Activated CD4-positive, alpha-beta memory T cell treated with anti-CD3 and anti-CD28 coated beads for 36 hours (primary cell): ENCODE measurements at regions not wholly inside any gene's neighbourhood (a gene's known extent, or its start where the extent isn't known, plus 50 kb on each side); places are given as distances from the start of the nearest gene placed in this dataset.
"Not testable (repeated sequence)": the region's sequence is repeated elsewhere in the genome, so short reads cannot be mapped to it uniquely, and the experiment has no call there.

Source experiments
- CTCF ChIA-PET: fragments of 350-600 bp; sonication (Branson Sonifier 250); formaldehyde crosslinking; loops from one replicate; lab custom pipeline; 2021; ENCODE audit warnings: antibody characterized with exemption, inconsistent platforms; lab: Charles Lee
- POLR2A ChIA-PET: fragments of 350-600 bp; sonication (Branson Sonifier 250); formaldehyde crosslinking; loops from one replicate; lab custom pipeline; 2021; ENCODE audit warnings: antibody characterized with exemption; lab: Charles Lee
- DNase-seq: peaks from one replicate; pipeline ENCODE4 v3.0.0-alpha.2; 2020
- H3K27ac Mint-ChIP-seq: one replicate; pipeline ENCODE4 v1.8.0; 2021; ENCODE audit warnings: mixed read lengths
- H3K27me3 Mint-ChIP-seq: one replicate; pipeline ENCODE4 v1.8.0; 2021; ENCODE audit warnings: mixed read lengths
- H3K36me3 Mint-ChIP-seq: one replicate; pipeline ENCODE4 v1.8.0; 2021; ENCODE audit warnings: mixed read lengths
- H3K4me1 Mint-ChIP-seq: one replicate; pipeline ENCODE4 v1.8.0; 2021; ENCODE audit warnings: low read depth, mixed read lengths
- H3K4me3 Mint-ChIP-seq: one replicate; pipeline ENCODE4 v1.8.0; 2021; ENCODE audit warnings: mild to moderate bottlenecking, mixed read lengths
- H3K9me3 Mint-ChIP-seq: one replicate; pipeline ENCODE4 v1.8.0; 2021; ENCODE audit warnings: mixed read lengths
- intact Hi-C: fragments of 100-400 bp; cut with micrococcal nuclease; formaldehyde crosslinking; loops from one replicate; pipeline ENCODE4 v1.15.1; 2023

GRCh38 chr1:95778217-95778616, 544.2 kb downstream of the RWDD3 start:
- peaks cover 5% of the 10 kb centered on the region for H3K9me3 Mint-ChIP-seq
- POLR2A ChIA-PET, result no interaction called here
- DNase-seq, result no peak
- H3K4me3 Mint-ChIP-seq, result no peak overlapping the region
- CTCF ChIA-PET, result no interaction called here
- H3K36me3 Mint-ChIP-seq, result no peaks in the 10 kb centered on the region
- intact Hi-C loops, result no loop called here
- no peak overlapping the region for H3K27ac Mint-ChIP-seq
- H3K4me1 Mint-ChIP-seq, result no peaks in the 10 kb centered on the region
- H3K27me3 Mint-ChIP-seq, result no peaks in the 10 kb centered on the region

DNA sequence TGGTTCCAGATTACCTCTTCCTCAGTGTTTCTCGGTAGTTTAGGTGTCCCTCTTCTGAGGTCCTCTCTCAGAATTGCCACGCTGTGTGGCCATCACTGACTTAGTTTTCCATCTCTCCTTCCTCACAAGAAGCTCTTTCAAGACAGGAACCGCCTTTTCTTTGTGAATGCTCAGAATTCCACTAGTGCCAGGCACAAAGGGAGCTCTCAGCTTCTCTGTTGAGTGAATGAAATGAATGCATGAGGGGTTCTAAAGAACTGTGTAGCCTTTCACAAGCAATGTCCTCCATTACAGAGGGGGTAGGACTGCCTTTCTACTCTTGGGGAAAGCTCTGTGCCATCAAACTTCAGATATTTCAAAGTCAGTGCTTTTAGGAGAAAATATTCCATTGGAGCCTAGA, 546.8 kb downstream of the RWDD3 start:
- intact Hi-C loops, result no loop called here
- ChIA-PET POLR2A (no interaction called here), CTCF (no interaction called here)

GRCh38 chr1:95790136-95790535, 556.1 kb downstream of the RWDD3 start:
- ChIA-PET POLR2A (no interaction called here), CTCF (no interaction called here)
- H3K9me3 Mint-ChIP-seq, result peaks cover 8% of the 10 kb centered on the region
- H3K27ac Mint-ChIP-seq, result no peak overlapping the region
- H3K4me1 Mint-ChIP-seq, result no peaks in the 10 kb centered on the region
- no peak overlapping the region for H3K4me3 Mint-ChIP-seq
- H3K27me3 Mint-ChIP-seq, result no peaks in the 10 kb centered on the region
- intact Hi-C loops, result no loop called here
- H3K36me3 Mint-ChIP-seq, result no peaks in the 10 kb centered on the region
- no peak for DNase-seq

More for the DNA sequence above, 546.8 kb downstream of the RWDD3 start:
- H3K4me1 Mint-ChIP-seq, result no peaks in the 10 kb centered on the region
- no peak overlapping the region for H3K27ac Mint-ChIP-seq
- DNase-seq, result no peak
- no peaks in the 10 kb centered on the region for H3K36me3 Mint-ChIP-seq
- H3K27me3 Mint-ChIP-seq, result no peaks in the 10 kb centered on the region
- no peak overlapping the region for H3K4me3 Mint-ChIP-seq
- peaks cover 5% of the 10 kb centered on the region for H3K9me3 Mint-ChIP-seq

- peaks cover 2% of the 10 kb centered on the region for H3K9me3 Mint-ChIP-seq
- ChIA-PET CTCF (no interaction called here), POLR2A (no interaction called here)
- no peaks in the 10 kb centered on the region for H3K4me1 Mint-ChIP-seq
- intact Hi-C loops, result no loop called here
- no peaks in the 10 kb centered on the region for H3K27me3 Mint-ChIP-seq
- H3K36me3 Mint-ChIP-seq, result no peaks in the 10 kb centered on the region
- H3K27ac Mint-ChIP-seq, result no peak overlapping the region
- DNase-seq, result no peak
- H3K4me3 Mint-ChIP-seq, result no peak overlapping the region
Measured at GRCh38 chr1:95793893-95794292, 559.9 kb downstream of the RWDD3 start.

DNA sequence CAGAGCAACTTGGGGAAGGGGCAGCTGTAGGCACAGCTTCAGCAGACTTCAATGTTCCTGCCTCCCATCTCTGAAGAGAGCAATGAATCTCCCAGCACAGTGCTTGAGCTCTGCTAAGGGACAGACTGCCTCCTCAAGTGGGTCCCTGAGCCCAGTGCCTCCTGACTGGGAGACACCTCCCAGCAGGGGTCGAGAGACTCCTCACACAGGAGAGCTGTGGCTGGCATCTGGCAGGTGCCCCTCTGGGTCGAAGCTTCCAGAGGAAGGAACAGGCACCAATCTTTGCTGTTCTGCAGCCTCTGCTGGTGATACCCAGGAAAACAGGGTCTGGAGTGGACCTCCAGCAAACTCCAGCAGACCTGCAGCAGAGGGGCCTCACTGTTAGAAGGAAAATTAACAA, 563.8 kb downstream of the RWDD3 start:
- intact Hi-C loops, H3K27me3 Mint-ChIP-seq, DNase-seq, H3K4me3 Mint-ChIP-seq, CTCF ChIA-PET, H3K4me1 Mint-ChIP-seq, H3K27ac Mint-ChIP-seq, H3K36me3 Mint-ChIP-seq, POLR2A ChIA-PET: not testable (repeated sequence)
- peaks cover 12% of the 10 kb centered on the region for H3K9me3 Mint-ChIP-seq

GRCh38 chr1:95806171-95806570, 572.2 kb downstream of the RWDD3 start:
- Mint-ChIP-seq H3K4me3 (no peak overlapping the region), H3K9me3 (peaks cover 11% of the 10 kb centered on the region), H3K36me3 (no peaks in the 10 kb centered on the region), H3K27ac (no peak overlapping the region), H3K4me1 (no peaks in the 10 kb centered on the region), H3K27me3 (no peaks in the 10 kb centered on the region)
- ChIA-PET POLR2A (no interaction called here), CTCF (no interaction called here)
- DNase-seq, result no peak
- intact Hi-C loops, result no loop called here

- ChIA-PET POLR2A (no interaction called here), CTCF (no interaction called here)
- intact Hi-C loops, result no loop called here
Measured at GRCh38 chr1:95809391-95809790, 575.4 kb downstream of the RWDD3 start.

DNA sequence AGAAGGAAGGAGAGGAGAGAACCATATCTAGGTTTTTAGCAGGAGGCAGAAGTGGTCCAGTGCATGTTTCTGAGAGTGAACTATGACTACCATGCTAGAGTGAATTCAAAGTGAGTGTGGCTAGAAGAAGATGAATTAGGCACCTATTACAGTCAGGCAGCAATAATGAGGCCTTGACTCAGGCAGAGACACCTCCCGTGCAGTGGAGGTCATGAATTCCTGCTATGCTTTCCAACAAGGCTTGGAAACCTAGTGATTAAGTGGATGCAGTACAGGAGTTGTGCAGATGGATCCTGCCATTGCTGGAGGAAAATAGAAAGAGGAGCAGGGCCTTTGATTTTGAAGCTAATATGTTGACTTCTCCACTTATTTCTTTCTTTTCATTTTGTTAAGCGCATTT, 581.5 kb downstream of the RWDD3 start:
- no peak overlapping the region for H3K27ac Mint-ChIP-seq
- H3K4me1 Mint-ChIP-seq, result no peaks in the 10 kb centered on the region
- no peaks in the 10 kb centered on the region for H3K27me3 Mint-ChIP-seq
- CTCF ChIA-PET, result no interaction called here
- peaks cover 7% of the 10 kb centered on the region for H3K9me3 Mint-ChIP-seq
- no peaks in the 10 kb centered on the region for H3K36me3 Mint-ChIP-seq
- intact Hi-C loops, result no loop called here
- no peak for DNase-seq
- no peak overlapping the region for H3K4me3 Mint-ChIP-seq
- POLR2A ChIA-PET, result no interaction called here

More at GRCh38 chr1:95809391-95809790, 575.4 kb downstream of the RWDD3 start:
- no peak for DNase-seq
- H3K9me3 Mint-ChIP-seq, result no peaks in the 10 kb centered on the region
- H3K27ac Mint-ChIP-seq, result no peak overlapping the region
- H3K4me1 Mint-ChIP-seq, result no peaks in the 10 kb centered on the region
- no peak overlapping the region for H3K4me3 Mint-ChIP-seq
- no peaks in the 10 kb centered on the region for H3K36me3 Mint-ChIP-seq
- no peaks in the 10 kb centered on the region for H3K27me3 Mint-ChIP-seq

- Mint-ChIP-seq H3K27me3 (no peaks in the 10 kb centered on the region), H3K4me3 (no peak overlapping the region), H3K36me3 (no peaks in the 10 kb centered on the region), H3K9me3 (no peaks in the 10 kb centered on the region), H3K4me1 (no peaks in the 10 kb centered on the region), H3K27ac (no peak overlapping the region)
- ChIA-PET POLR2A (no interaction called here), CTCF (no interaction called here)
- intact Hi-C loops, result no loop called here
- DNase-seq, result no peak
Measured at GRCh38 chr1:95829556-95829955, 595.5 kb downstream of the RWDD3 start.

DNA sequence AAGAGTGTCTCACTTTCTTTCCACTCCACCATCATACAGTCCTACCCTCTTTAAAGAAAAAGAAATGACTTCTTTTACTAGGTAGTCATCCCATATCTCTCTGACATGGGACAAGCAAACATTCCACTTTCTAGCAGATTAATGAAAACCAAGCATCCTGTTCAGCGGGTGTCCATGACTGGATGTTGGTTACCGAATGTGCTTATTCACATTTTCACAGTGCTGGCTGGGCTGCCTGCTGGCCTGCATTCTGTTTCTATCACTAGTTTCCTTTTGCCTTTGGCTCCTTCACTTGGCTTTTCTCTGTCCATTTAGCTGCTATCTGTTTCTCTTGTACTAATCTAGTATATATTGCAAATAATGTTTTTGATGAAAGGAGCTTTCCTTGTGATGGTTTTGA, 598.4 kb downstream of the RWDD3 start:
- Mint-ChIP-seq H3K4me1 (no peaks in the 10 kb centered on the region), H3K36me3 (no peaks in the 10 kb centered on the region), H3K9me3 (peaks cover 21% of the 10 kb centered on the region), H3K4me3 (no peak overlapping the region), H3K27ac (no peak overlapping the region), H3K27me3 (no peaks in the 10 kb centered on the region)
- CTCF ChIA-PET, result no interaction called here
- POLR2A ChIA-PET, result no interaction called here
- DNase-seq, result no peak
- intact Hi-C loops, result no loop called here

GRCh38 chr1:95849439-95849838, 615.4 kb downstream of the RWDD3 start:
- no peaks in the 10 kb centered on the region for H3K36me3 Mint-ChIP-seq
- H3K4me1 Mint-ChIP-seq, result no peaks in the 10 kb centered on the region
- DNase-seq, result no peak
- ChIA-PET POLR2A (no interaction called here), CTCF (no interaction called here)
- intact Hi-C loops, result no loop called here
- H3K9me3 Mint-ChIP-seq, result peaks cover 10% of the 10 kb centered on the region
- no peak overlapping the region for H3K27ac Mint-ChIP-seq
- no peak overlapping the region for H3K4me3 Mint-ChIP-seq
- H3K27me3 Mint-ChIP-seq, result no peaks in the 10 kb centered on the region

DNA sequence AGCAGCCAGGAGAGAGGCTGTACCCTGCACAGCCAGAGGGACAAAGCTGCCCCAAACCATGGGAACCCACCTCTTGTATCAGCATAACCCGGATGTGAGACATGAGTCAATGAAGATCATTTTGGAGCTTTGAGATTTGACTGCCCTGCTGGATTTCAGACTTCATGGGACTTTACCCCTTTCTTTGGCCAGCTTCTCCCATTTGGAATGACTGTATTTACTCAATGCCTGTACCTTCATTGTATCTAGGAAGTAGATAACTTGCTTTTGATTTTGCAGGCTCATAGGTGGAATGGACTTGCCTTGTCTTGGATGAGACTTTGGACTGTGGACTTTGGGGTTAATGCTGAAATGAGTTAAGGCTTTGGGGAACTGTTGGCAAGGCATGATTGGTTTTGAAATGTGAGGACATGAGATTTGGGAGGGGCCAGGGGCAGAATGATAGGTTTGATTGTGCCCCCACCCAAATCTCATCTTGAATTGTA, 616.2 kb downstream of the RWDD3 start:
- CTCF ChIA-PET, result no interaction called here
- H3K4me3 Mint-ChIP-seq, result no peak overlapping the region
- no peaks in the 10 kb centered on the region for H3K4me1 Mint-ChIP-seq
- H3K27ac Mint-ChIP-seq, result no peak overlapping the region
- no peak for DNase-seq
- H3K36me3 Mint-ChIP-seq, result no peaks in the 10 kb centered on the region
- intact Hi-C loops, result no loop called here
- H3K27me3 Mint-ChIP-seq, result no peaks in the 10 kb centered on the region
- POLR2A ChIA-PET, result no interaction called here
- H3K9me3 Mint-ChIP-seq, result peaks cover 11% of the 10 kb centered on the region

- no peak overlapping the region for H3K4me3 Mint-ChIP-seq
- H3K4me1 Mint-ChIP-seq, result no peaks in the 10 kb centered on the region
Measured at GRCh38 chr1:95850763-95851162, 616.8 kb downstream of the RWDD3 start.

More at GRCh38 chr1:95850763-95851162, 616.8 kb downstream of the RWDD3 start:
- intact Hi-C loops, result no loop called here
- Mint-ChIP-seq H3K27me3 (no peaks in the 10 kb centered on the region), H3K9me3 (peaks cover 11% of the 10 kb centered on the region), H3K27ac (no peak overlapping the region), H3K36me3 (no peaks in the 10 kb centered on the region)
- ChIA-PET CTCF (no interaction called here), POLR2A (no interaction called here)
- no peak for DNase-seq
